H9 (cell line): ENCODE measurements at regions not wholly inside any gene's neighbourhood (a gene's known extent, or its start where the extent isn't known, plus 50 kb on each side); places are given as distances from the start of the nearest gene placed in this dataset.

Experiments
- DNase-seq: peaks from one replicate; pipeline ENCODE4 v3.0.0-alpha.2; 2017
- H2AFZ ChIP-seq: one replicate; pipeline ENCODE4 v1.6.1; 2013; ENCODE audit warnings: mild to moderate bottlenecking, low read length, control low read depth, moderate library complexity
- H2AK5ac ChIP-seq: 2 replicates; pipeline ENCODE4 v1.6.1; 2013; ENCODE audit warnings: low read length, control low read depth, mixed read lengths; ENCODE audit not compliant: insufficient read length
- H2BK120ac ChIP-seq: one replicate; pipeline ENCODE4 v1.6.1; 2013; ENCODE audit warnings: low read depth, mild to moderate bottlenecking, low read length, control low read depth, inconsistent platforms; ENCODE audit not compliant: poor library complexity, severe bottlenecking
- H2BK12ac ChIP-seq: 2 replicates; pipeline ENCODE4 v1.6.1; 2013; ENCODE audit warnings: low read length, control low read depth, mixed read lengths, low read depth; ENCODE audit not compliant: insufficient read length
- H2BK15ac ChIP-seq: 2 replicates; pipeline ENCODE4 v1.6.1; 2013; ENCODE audit warnings: low read depth, low read length, control low read depth
- H2BK20ac ChIP-seq: one replicate; pipeline ENCODE4 v1.6.1; 2013; ENCODE audit warnings: low read depth, mild to moderate bottlenecking, low read length, control low read depth, inconsistent platforms; ENCODE audit not compliant: poor library complexity, severe bottlenecking
- H2BK5ac ChIP-seq: 2 replicates; pipeline ENCODE4 v1.6.1; 2013; ENCODE audit warnings: low read length, control low read depth, mixed read lengths; ENCODE audit not compliant: insufficient read length
- H3K14ac ChIP-seq: 2 replicates; pipeline ENCODE4 v1.6.1; 2013; ENCODE audit warnings: low read length, control low read depth; ENCODE audit not compliant: insufficient read depth
- H3K18ac ChIP-seq: 2 replicates; pipeline ENCODE4 v1.6.1; 2013; ENCODE audit warnings: low read depth, mild to moderate bottlenecking, mixed read lengths, low read length, control low read depth; ENCODE audit not compliant: insufficient read length
- H3K23ac ChIP-seq: 2 replicates; pipeline ENCODE4 v1.6.1; 2013; ENCODE audit warnings: low read length, control low read depth, mixed read lengths, low read depth; ENCODE audit not compliant: insufficient read length
- H3K23me2 ChIP-seq: 2 replicates; pipeline ENCODE4 v1.6.1; 2013; ENCODE audit warnings: low read depth, mild to moderate bottlenecking, mixed read lengths, low read length, control low read depth; ENCODE audit not compliant: insufficient read length, poor library complexity, severe bottlenecking
- H3K27ac ChIP-seq: 2 replicates; pipeline ENCODE4 v1.5.1; 2013; ENCODE audit warnings: low read length, control low read depth, mixed read lengths, low read depth; ENCODE audit not compliant: insufficient read length
- H3K27me3 ChIP-seq: 2 replicates; pipeline ENCODE4 v1.6.1; 2013; ENCODE audit warnings: low read length, control low read depth, inconsistent platforms; ENCODE audit not compliant: insufficient read depth
- H3K4ac ChIP-seq: 2 replicates; pipeline ENCODE4 v1.6.1; 2013; ENCODE audit warnings: low read depth, mild to moderate bottlenecking, control low read depth, inconsistent platforms, low read length, moderate library complexity
- H3K4me1 ChIP-seq: 2 replicates; pipeline ENCODE4 v1.6.1; 2013; ENCODE audit warnings: low read length, control low read depth, inconsistent platforms; ENCODE audit not compliant: insufficient read depth
- H3K4me2 ChIP-seq: 2 replicates; pipeline ENCODE4 v1.6.1; 2013; ENCODE audit warnings: low read length, control low read depth, mixed read lengths; ENCODE audit not compliant: insufficient read length, insufficient read depth
- H3K56ac ChIP-seq: 2 replicates; pipeline ENCODE4 v1.6.1; 2013; ENCODE audit warnings: low read depth, mild to moderate bottlenecking, mixed read lengths, low read length, control low read depth; ENCODE audit not compliant: insufficient read length
- H3K79me1 ChIP-seq: 2 replicates; pipeline ENCODE4 v1.6.1; 2013; ENCODE audit warnings: low read depth, mild to moderate bottlenecking, moderate library complexity, low read length, control low read depth, inconsistent platforms; ENCODE audit not compliant: insufficient read depth, poor library complexity, severe bottlenecking
- H3K79me2 ChIP-seq: 2 replicates; pipeline ENCODE4 v1.6.1; 2013; ENCODE audit warnings: low read length, control low read depth, inconsistent platforms; ENCODE audit not compliant: insufficient read depth
- H3K9ac ChIP-seq: 2 replicates; pipeline ENCODE4 v1.6.1; 2013; ENCODE audit warnings: low read length, control low read depth, mixed read lengths; ENCODE audit not compliant: insufficient read length; ENCODE audit errors: extremely low read depth
- H3K9me3 ChIP-seq: one replicate; pipeline ENCODE4 v1.6.1; 2013; ENCODE audit warnings: low read depth, low read length, inconsistent platforms; ENCODE audit not compliant: control insufficient read depth
- H3T11ph ChIP-seq: one replicate; pipeline ENCODE4 v1.6.1; 2013; ENCODE audit warnings: mild to moderate bottlenecking, low read length, control low read depth, inconsistent platforms
- H4K20me1 ChIP-seq: one replicate; pipeline ENCODE4 v1.6.1; 2013; ENCODE audit not compliant: control insufficient read depth, insufficient read length, insufficient read depth
- H4K5ac ChIP-seq: 2 replicates; pipeline ENCODE4 v1.6.1; 2013; ENCODE audit warnings: low read depth, mild to moderate bottlenecking, mixed read lengths, low read length, control low read depth; ENCODE audit not compliant: insufficient read length
- H4K8ac ChIP-seq: replicated peaks from 2 replicates; pipeline ENCODE4 v1.6.1; 2013; ENCODE audit warnings: low read length, control low read depth, mixed read lengths, low read depth; ENCODE audit not compliant: insufficient read length
- H4K91ac ChIP-seq: 2 replicates; pipeline ENCODE4 v1.6.1; 2013; ENCODE audit warnings: low read depth, mild to moderate bottlenecking, moderate library complexity, mixed read lengths, low read length, control low read depth; ENCODE audit not compliant: insufficient read length
- H3K27ac Mint-ChIP-seq, 3 experiments: 2 replicates in 2 of 3; 3 replicates in 1 of 3; pipeline ENCODE4 v1.8.0; 2020 to 2021; ENCODE audit warnings: mixed read lengths in 3 of 3, mild to moderate bottlenecking in 1 of 3, moderate library complexity in 1 of 3
- H3K27me3 Mint-ChIP-seq: 2 replicates; pipeline ENCODE4 v1.8.0; 2021; ENCODE audit warnings: low read depth, mild to moderate bottlenecking, moderate library complexity, mixed read lengths
- H3K36me3 Mint-ChIP-seq, 3 experiments: 2 replicates in 2 of 3; 3 replicates in 1 of 3; pipeline ENCODE4 v1.8.0; 2020 to 2021; ENCODE audit warnings: low read depth in 3 of 3, mixed read lengths in 3 of 3; ENCODE audit not compliant: insufficient read depth in 1 of 3
- H3K4me1 Mint-ChIP-seq, 2 experiments: 2 replicates each; pipeline ENCODE4 v1.8.0; 2020; ENCODE audit warnings: mixed read lengths in 2 of 2
- H3K4me3 Mint-ChIP-seq, 2 experiments: 2 replicates in 1 of 2; 3 replicates in 1 of 2; pipeline ENCODE4 v1.8.0; 2020 to 2021; ENCODE audit warnings: mild to moderate bottlenecking in 2 of 2, mixed read lengths in 2 of 2, moderate library complexity in 1 of 2
- H3K9me3 Mint-ChIP-seq, 2 experiments: 2 replicates in 1 of 2; 3 replicates in 1 of 2; pipeline ENCODE4 v1.8.0; 2020; ENCODE audit warnings: mild to moderate bottlenecking in 2 of 2, mixed read lengths in 2 of 2, moderate library complexity in 1 of 2
- WGBS: extraction: QIAGEN DNeasy Blood & Tissue Kit; methylation state at CpG from one replicate; pipeline ENCODE4 v1.1.7; 2013; ENCODE audit warnings: missing lambda C conversion rate, low lambda C conversion rate, mixed read lengths; ENCODE audit not compliant: insufficient read length; ENCODE audit errors: extremely low coverage; 5-methylcytosine and 5-hydroxymethylcytosine counted together
- TF ChIP-seq, protein P1 (sequence below): fragments of 200-600 bp; sonication (generic); conservative IDR thresholded peaks from 3 replicates; pipeline ENCODE4 v1.8.0; 2021; ENCODE audit warnings: antibody characterized with exemption, mild to moderate bottlenecking

DNA sequence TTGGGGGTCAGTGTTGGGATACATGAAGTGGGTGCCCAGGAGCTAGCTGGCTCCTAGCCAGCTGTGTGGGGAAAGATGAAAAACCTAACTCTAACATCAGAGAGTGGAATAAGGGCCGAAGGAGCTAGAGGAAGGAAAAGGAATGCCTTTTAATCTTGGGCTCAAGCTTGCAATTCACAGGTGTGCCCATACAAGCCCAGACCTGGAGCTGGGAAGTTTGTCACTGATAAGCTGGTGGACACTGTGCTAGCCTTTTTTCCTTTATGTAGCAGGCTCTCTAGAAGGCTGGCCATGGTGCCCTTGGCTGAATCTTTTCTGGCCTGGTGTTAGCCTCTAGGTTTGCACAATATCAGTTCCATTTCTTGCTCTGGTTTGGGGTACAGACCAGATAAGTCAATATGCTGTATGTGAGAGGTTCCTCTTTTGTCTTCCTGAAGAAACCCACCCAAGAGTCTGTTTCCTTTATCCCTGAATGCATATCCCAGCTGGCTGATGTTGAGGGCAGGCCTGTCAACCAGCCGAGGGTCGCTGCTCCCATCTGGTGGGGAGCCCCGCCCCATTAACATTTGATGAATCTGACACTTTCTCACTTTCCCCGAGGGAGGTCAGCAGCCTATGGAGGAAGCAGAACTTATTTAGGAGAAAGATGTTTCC lies 92.4 kb upstream of the CXCL14 start:
- H2BK12ac ChIP-seq = no peak overlapping the region
- H3K56ac ChIP-seq = no peak overlapping the region
- no peak for DNase-seq
- H3K9me3 ChIP-seq = no peaks in the 10 kb centered on the region
- Mint-ChIP-seq H3K4me1 (no peaks in the 10 kb centered on the region), H3K27me3 (peaks cover 16% of the 10 kb centered on the region), H3K9me3 (no peaks in the 10 kb centered on the region; a peak in 1 of 5 replicates), H3K27ac (peak overlapping the region in 1 of 3 experiments; percentile 42; a peak in 1 of 7 replicates), H3K36me3 (no peaks in the 10 kb centered on the region), H3K4me3 (no peak overlapping the region)
- no peak overlapping the region for H3K9ac ChIP-seq
- no peak overlapping the region for H3K18ac ChIP-seq
- no peak overlapping the region for H3K14ac ChIP-seq
- no peaks in the 10 kb centered on the region for H3K4me1 ChIP-seq
- no peak overlapping the region for H2BK15ac ChIP-seq
- H2BK5ac ChIP-seq = no peak overlapping the region
- H3K79me2 ChIP-seq = no peaks in the 10 kb centered on the region
- no peak overlapping the region for H2AFZ ChIP-seq
- H3K27me3 ChIP-seq = no peaks in the 10 kb centered on the region
- no peaks in the 10 kb centered on the region for H3K79me1 ChIP-seq
- H4K8ac ChIP-seq = no peak overlapping the region
- H3K4ac ChIP-seq = no peak overlapping the region
- H4K91ac ChIP-seq = no peak overlapping the region
- H3K4me2 ChIP-seq = no peak overlapping the region
- no peak overlapping the region for H3T11ph ChIP-seq
- no peak overlapping the region for H2BK120ac ChIP-seq
- H2BK20ac ChIP-seq = no peak overlapping the region
- TF ChIP-seq, protein P1, sequence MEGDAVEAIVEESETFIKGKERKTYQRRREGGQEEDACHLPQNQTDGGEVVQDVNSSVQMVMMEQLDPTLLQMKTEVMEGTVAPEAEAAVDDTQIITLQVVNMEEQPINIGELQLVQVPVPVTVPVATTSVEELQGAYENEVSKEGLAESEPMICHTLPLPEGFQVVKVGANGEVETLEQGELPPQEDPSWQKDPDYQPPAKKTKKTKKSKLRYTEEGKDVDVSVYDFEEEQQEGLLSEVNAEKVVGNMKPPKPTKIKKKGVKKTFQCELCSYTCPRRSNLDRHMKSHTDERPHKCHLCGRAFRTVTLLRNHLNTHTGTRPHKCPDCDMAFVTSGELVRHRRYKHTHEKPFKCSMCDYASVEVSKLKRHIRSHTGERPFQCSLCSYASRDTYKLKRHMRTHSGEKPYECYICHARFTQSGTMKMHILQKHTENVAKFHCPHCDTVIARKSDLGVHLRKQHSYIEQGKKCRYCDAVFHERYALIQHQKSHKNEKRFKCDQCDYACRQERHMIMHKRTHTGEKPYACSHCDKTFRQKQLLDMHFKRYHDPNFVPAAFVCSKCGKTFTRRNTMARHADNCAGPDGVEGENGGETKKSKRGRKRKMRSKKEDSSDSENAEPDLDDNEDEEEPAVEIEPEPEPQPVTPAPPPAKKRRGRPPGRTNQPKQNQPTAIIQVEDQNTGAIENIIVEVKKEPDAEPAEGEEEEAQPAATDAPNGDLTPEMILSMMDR = no peak
- H3K23ac ChIP-seq = no peak overlapping the region
- no CpG with 5 or more reads among the region's 5 CpGs for WGBS
- H3K27ac ChIP-seq = no peak overlapping the region
- H4K5ac ChIP-seq = no peak overlapping the region
- H4K20me1 ChIP-seq = no peaks in the 10 kb centered on the region
- no peaks in the 10 kb centered on the region for H3K23me2 ChIP-seq
- no peak overlapping the region for H2AK5ac ChIP-seq
